Prostate gland (tissue), 2 donors: ENCODE measurements at regions not wholly inside any gene's neighbourhood (a gene's known extent, or its start where the extent isn't known, plus 50 kb on each side); places are given as distances from the start of the nearest gene placed in this dataset.
"Not testable (repeated sequence)": the region's sequence is repeated elsewhere in the genome, so short reads cannot be mapped to it uniquely, and the experiment has no call there.

Source experiments
- POLR2A ChIP-seq: fragments of 450-650 bp; IDR thresholded peaks from one replicate; pipeline ENCODE4 v1.6.1; 2016; ENCODE audit warnings: antibody characterized with exemption, mild to moderate bottlenecking
- TF ChIP-seq, protein P1 (sequence below), 4 experiments: fragments of 200-600 bp in 2 of 4; fragments of 450-650 bp in 2 of 4; sonication (generic) in 2 of 4; IDR thresholded peaks; 1 replicate in 3 of 4; 2 replicates in 1 of 4; pipeline ENCODE4 v1.5.1; 2016 to 2019; ENCODE audit warnings: antibody characterized with exemption in 4 of 4, mild to moderate bottlenecking in 2 of 4, moderate library complexity in 2 of 4

DNA sequence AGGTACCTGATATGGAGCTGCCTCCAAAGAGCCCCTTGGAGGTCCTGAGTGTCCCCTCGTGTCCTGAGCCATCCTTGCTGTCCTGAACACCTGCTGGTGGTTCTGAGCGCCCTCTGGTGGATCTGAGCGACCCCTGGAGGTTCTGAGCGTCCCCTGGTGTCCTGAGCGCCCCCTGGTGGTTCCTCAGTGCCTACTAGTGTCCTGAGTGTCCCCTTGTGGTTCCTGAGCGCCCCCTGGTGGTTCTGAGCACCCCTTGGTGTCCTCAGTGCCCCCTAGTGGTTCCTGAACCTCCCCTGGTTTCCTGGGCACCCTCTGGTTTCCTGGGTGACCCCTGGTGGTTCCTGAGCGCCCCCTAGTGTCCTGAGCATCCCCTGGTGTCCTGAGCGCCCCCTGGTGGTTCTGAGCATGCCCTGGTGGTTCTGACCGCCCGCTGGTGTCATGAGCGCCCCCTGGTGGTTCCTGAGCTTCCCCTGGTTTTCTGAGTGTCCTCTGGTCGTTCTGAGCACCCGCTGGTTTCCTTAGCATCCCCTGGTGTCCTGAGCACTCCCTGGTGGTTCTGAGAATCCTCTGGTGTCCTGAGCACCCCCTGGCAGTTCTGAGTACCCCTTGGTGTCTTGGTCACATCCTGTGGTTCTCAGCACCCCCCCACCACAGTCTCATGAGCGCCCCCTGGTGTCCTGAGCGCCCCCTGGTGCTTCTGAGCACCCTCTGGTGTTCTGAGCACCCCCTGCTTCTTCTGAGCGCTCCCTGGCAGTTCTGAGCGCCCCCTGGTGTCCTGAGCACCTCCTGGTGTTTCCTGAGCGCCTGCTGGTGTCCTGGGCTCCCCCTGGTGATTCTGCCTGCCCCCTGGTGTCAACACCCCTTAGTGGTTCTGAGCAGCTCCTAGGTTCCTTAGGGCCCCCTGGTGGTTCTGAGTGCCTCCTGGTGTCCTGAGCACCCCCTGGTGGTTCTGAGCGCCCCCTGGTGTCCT, 93.0 kb downstream of the OR4M2 start:
- TF ChIP-seq, protein P1, sequence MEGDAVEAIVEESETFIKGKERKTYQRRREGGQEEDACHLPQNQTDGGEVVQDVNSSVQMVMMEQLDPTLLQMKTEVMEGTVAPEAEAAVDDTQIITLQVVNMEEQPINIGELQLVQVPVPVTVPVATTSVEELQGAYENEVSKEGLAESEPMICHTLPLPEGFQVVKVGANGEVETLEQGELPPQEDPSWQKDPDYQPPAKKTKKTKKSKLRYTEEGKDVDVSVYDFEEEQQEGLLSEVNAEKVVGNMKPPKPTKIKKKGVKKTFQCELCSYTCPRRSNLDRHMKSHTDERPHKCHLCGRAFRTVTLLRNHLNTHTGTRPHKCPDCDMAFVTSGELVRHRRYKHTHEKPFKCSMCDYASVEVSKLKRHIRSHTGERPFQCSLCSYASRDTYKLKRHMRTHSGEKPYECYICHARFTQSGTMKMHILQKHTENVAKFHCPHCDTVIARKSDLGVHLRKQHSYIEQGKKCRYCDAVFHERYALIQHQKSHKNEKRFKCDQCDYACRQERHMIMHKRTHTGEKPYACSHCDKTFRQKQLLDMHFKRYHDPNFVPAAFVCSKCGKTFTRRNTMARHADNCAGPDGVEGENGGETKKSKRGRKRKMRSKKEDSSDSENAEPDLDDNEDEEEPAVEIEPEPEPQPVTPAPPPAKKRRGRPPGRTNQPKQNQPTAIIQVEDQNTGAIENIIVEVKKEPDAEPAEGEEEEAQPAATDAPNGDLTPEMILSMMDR (IDR thresholded peaks at IDR 0.05), result not testable (repeated sequence)
- not testable (repeated sequence) for TF ChIP-seq POLR2A
